ENCODE measurements at regions not wholly inside any gene's neighbourhood (a gene's known extent, or its start where the extent isn't known, plus 50 kb on each side); places are given as distances from the start of the nearest gene placed in this dataset.

- Histone ChIP-seq H3K27ac (no peak overlapping the region), H3K27me3 (replicated peaks) (no peaks in the 10 kb centered on the region), H3K36me3 (replicated peaks) (no peaks in the 10 kb centered on the region), H3K4me3 (ENCODE audit: low read depth, low read length) (no peak overlapping the region)
- DNase-seq: no peak
- in situ Hi-C loops (cut with HindIII; ENCODE audit: low pct_ligation_motif_present, low sequenced_read_pairs): no loop called here
- no peak for TF ChIP-seq CTCF (IDR thresholded peaks at IDR 0.05; ENCODE audit: low read depth, low read length, missing control alignments)
These were observed 446.4 kb upstream of the CCNG1 start for GRCh38 chr5:162990856-162991497.

DNA sequence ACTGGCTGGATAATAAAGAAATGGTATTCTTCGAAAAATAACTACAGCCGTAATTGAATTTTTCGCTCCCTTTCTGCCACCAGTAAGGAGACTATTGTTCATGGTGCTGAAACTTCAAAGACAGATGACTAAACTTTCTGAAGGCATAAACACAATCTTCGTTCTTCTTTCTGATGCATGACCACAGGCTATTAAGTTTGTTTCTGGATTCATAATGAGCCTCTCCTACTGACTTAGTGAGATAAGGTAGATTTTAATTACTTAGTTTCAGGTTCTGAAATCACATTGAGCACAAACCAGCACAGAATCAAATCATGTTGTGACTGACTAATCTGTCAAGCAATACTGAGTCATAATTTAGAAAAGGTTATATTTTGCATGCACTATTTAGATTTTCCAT, 441.8 kb upstream of the CCNG1 start:
- no peak overlapping the region for H3K4me3 ChIP-seq (ENCODE audit: low read depth, low read length)
- no peak for DNase-seq
- no peaks in the 10 kb centered on the region for H3K27me3 ChIP-seq (replicated peaks)
- in situ Hi-C loops (cut with HindIII; ENCODE audit: low pct_ligation_motif_present, low sequenced_read_pairs): no loop called here
- H3K36me3 ChIP-seq (replicated peaks): no peaks in the 10 kb centered on the region
- no peak for TF ChIP-seq CTCF (IDR thresholded peaks at IDR 0.05; ENCODE audit: low read depth, low read length, missing control alignments)
- H3K27ac ChIP-seq: no peak overlapping the region

DNA sequence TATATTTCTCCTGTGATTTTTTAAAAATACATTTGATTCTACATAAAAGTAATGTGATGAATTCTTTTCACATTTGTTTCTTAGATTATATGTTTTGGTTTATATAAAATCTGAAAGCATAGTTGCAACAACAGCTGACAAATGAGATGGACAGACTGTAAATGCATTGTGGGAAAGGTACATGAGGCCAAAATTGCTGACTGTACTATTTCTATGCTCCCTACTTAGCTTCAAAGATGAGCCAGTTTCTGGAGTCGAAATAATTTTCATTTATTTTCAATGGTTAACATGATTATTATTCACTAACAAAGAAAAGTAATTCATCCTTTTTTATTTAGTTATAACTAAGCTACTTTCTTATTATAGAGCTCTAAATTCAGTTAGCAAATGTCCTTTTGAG, 441.3 kb upstream of the CCNG1 start:
- H3K27me3 ChIP-seq (replicated peaks): no peaks in the 10 kb centered on the region

DNA sequence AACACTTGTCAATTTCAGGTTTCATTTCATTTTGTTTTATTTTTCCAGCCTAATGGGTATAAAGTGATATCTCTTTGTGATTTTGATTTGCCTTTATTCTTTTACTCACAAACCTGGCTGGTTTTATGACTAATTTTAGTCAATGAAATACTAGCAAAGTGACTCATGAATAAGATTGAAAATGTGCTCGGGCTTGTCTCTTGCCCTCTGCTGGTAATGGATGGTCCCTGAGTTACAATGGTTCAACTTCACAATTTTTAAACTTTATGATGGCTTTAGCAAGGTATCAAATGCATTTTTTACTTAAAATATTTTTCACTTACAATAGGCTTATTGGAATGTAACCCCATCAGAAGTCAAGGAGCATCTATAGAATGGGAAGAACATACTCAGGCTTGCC, 431.4 kb upstream of the CCNG1 start:
- Histone ChIP-seq H3K36me3 (replicated peaks) (no peaks in the 10 kb centered on the region), H3K27me3 (replicated peaks) (no peaks in the 10 kb centered on the region), H3K27ac (no peak overlapping the region), H3K4me3 (ENCODE audit: low read depth, low read length) (no peak overlapping the region)
- DNase-seq: no peak
- no peak for TF ChIP-seq CTCF (IDR thresholded peaks at IDR 0.05; ENCODE audit: low read depth, low read length, missing control alignments)
- in situ Hi-C loops (cut with HindIII; ENCODE audit: low pct_ligation_motif_present, low sequenced_read_pairs): no loop called here

More for the DNA sequence above, 441.3 kb upstream of the CCNG1 start:
- in situ Hi-C loops (cut with HindIII; ENCODE audit: low pct_ligation_motif_present, low sequenced_read_pairs): no loop called here
- Histone ChIP-seq H3K4me3 (ENCODE audit: low read depth, low read length) (no peak overlapping the region), H3K27ac (no peak overlapping the region), H3K36me3 (replicated peaks) (no peaks in the 10 kb centered on the region)
- no peak for TF ChIP-seq CTCF (IDR thresholded peaks at IDR 0.05; ENCODE audit: low read depth, low read length, missing control alignments)
- no peak for DNase-seq

DNA sequence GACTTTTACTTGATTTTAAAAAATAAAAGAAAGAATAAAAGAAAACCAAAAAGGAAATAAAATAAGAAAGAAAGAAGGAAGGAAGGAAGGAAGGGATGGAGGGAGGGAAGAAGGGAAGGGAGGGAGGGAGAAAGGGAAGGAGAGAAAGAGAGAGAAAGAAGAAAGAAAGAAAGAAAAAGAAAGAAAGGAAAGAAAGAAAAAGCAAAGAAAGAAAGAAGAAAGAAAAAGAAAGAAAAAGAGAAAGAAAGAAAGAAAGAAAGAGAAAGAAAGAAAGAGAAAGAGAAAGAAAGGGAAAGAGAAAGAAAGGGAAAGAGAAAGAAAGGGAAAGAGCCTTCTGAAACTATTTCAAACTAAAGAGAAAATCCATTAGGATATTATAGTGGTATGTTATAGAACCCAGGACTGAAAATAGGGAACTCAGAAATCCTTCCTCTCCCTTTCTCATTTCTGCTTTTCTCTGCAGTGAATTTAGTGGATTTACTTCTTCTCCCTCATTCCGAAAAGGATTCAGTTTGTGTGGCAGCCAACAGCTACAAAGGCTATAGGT, 414.7 kb upstream of the CCNG1 start:
- TF ChIP-seq CTCF (IDR thresholded peaks at IDR 0.05; ENCODE audit: low read depth, low read length, missing control alignments): no peak
- in situ Hi-C loops (cut with HindIII; ENCODE audit: low pct_ligation_motif_present, low sequenced_read_pairs): no loop called here
- no peaks in the 10 kb centered on the region for H3K27me3 ChIP-seq (replicated peaks)
- no peak overlapping the region for H3K27ac ChIP-seq
- no peak for DNase-seq
- H3K36me3 ChIP-seq (replicated peaks): no peaks in the 10 kb centered on the region
- H3K4me3 ChIP-seq (ENCODE audit: low read depth, low read length): no peak overlapping the region

DNA sequence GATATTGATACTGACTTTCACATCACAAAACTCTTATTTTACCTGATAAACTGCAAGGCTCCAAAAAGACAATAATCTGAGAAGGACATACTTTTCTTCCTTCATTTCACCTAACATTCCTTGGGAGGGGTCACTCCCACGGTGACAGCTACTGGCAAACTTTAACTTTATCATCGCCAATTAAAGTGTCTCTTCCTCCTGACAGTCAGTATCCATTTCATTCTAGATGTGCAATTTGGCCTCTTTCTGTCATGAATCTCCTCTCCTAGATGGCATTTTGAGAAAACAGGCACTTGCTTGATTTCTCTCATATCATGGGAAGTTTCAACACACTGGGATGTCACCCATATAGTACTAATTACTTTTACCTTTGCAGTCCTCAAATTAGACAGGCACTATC, 413.5 kb upstream of the CCNG1 start:
- Histone ChIP-seq H3K36me3 (replicated peaks) (no peaks in the 10 kb centered on the region), H3K27me3 (replicated peaks) (no peaks in the 10 kb centered on the region), H3K27ac (no peak overlapping the region), H3K4me3 (ENCODE audit: low read depth, low read length) (no peak overlapping the region)
- in situ Hi-C loops (cut with HindIII; ENCODE audit: low pct_ligation_motif_present, low sequenced_read_pairs): no loop called here
- no peak for DNase-seq
- TF ChIP-seq CTCF (IDR thresholded peaks at IDR 0.05; ENCODE audit: low read depth, low read length, missing control alignments): no peak

Data from brain microvascular endothelial cell (primary cell).